ENCODE measurements at regions not wholly inside any gene's neighbourhood (a gene's known extent, or its start where the extent isn't known, plus 50 kb on each side); places are given as distances from the start of the nearest gene placed in this dataset.

DNA sequence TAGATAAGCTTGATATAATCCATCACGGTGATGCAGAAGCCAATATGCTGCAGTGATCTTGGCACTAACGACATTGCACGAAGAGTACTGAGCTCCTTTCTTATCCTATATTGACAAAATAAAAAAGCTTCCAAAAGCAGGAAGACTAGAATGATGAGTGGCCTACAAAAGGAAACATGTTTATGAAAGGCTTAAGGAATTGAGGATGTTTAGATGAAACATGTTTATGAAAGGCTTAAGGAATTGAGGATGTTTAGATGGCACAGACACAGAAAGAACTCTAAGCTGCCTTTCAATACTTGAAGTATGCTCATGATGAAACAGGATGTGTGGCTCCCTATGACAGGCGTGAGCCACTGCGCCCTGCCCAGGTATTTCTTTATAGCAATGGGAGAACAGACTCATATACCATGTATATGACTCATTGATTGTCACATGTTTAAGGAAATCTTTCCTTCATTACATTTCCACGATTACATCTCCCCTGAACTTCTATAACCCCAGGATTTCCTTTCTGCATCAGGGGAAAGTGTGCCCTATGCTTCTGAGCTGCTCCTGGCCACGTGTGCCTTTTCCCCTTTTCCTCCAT, 690.8 kb upstream of the ARGLU1 start:
- Histone ChIP-seq H3K36me3 (ENCODE audit: control insufficient read depth in 2 of 2, extremely low read depth in 1 of 2, insufficient read depth in 2 of 2, low read length in 2 of 2) (no peaks in the 10 kb centered on the region), H3K9me1 (replicated peaks; ENCODE audit: control insufficient read depth, extremely low read depth, insufficient read depth, low read length) (no peaks in the 10 kb centered on the region), H4K20me1 (replicated peaks; ENCODE audit: control insufficient read depth, extremely low read depth, insufficient read depth, low read length) (no peaks in the 10 kb centered on the region), H3K27me3 (ENCODE audit: control insufficient read depth in 2 of 2, insufficient read depth in 2 of 2, low read length in 2 of 2) (no peaks in the 10 kb centered on the region), H3K4me3 (replicated peaks in 1 of 3; ENCODE audit: insufficient read depth in 1 of 3, low read depth in 1 of 3, low read length in 3 of 3) (no peak overlapping the region), H3K9me3 (replicated peaks; ENCODE audit: control insufficient read depth, insufficient read depth, low read length) (no peaks in the 10 kb centered on the region), H3K4me2 (ENCODE audit: insufficient read depth, low read length) (peak overlapping the region; percentile 28), H3K27ac (ENCODE audit: insufficient read depth, low read depth, low read length) (no peak overlapping the region), H2AFZ (ENCODE audit: low read depth, low read length) (peak overlapping the region; percentile 38), H3K4me1 (ENCODE audit: control insufficient read depth, extremely low read depth, insufficient read depth, low read length) (peaks cover 11% of the 10 kb centered on the region), H3K79me2 (ENCODE audit: control insufficient read depth, insufficient read depth, low read length) (no peaks in the 10 kb centered on the region), H3K9ac (replicated peaks; ENCODE audit: extremely low read depth, insufficient read depth, low read length) (no peak overlapping the region)
- TF ChIP-seq FOS (IDR thresholded peaks at IDR 0.05; ENCODE audit: borderline replicate concordance, insufficient read depth, low read length), result peak; percentile 77
- TF ChIP-seq MYC (IDR thresholded peaks at IDR 0.05; ENCODE audit: low read depth, low read length), result peak; percentile 28
- no peak for TF ChIP-seq EZH2 (IDR thresholded peaks at IDR 0.05; ENCODE audit: borderline replicate concordance, low read depth, low read length, severe bottlenecking)
- peak; percentile 53 for TF ChIP-seq JUN (IDR thresholded peaks at IDR 0.05; ENCODE audit: borderline replicate concordance, insufficient read depth, insufficient read length, low read depth)
- TF ChIP-seq, protein P1, sequence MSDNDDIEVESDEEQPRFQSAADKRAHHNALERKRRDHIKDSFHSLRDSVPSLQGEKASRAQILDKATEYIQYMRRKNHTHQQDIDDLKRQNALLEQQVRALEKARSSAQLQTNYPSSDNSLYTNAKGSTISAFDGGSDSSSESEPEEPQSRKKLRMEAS (IDR thresholded peaks at IDR 0.05; ENCODE audit: insufficient read depth, insufficient read length), result no peak
- TF ChIP-seq, protein P2, sequence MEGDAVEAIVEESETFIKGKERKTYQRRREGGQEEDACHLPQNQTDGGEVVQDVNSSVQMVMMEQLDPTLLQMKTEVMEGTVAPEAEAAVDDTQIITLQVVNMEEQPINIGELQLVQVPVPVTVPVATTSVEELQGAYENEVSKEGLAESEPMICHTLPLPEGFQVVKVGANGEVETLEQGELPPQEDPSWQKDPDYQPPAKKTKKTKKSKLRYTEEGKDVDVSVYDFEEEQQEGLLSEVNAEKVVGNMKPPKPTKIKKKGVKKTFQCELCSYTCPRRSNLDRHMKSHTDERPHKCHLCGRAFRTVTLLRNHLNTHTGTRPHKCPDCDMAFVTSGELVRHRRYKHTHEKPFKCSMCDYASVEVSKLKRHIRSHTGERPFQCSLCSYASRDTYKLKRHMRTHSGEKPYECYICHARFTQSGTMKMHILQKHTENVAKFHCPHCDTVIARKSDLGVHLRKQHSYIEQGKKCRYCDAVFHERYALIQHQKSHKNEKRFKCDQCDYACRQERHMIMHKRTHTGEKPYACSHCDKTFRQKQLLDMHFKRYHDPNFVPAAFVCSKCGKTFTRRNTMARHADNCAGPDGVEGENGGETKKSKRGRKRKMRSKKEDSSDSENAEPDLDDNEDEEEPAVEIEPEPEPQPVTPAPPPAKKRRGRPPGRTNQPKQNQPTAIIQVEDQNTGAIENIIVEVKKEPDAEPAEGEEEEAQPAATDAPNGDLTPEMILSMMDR (IDR thresholded peaks at IDR 0.05; ENCODE audit: extremely low read depth in 1 of 2, insufficient read depth in 1 of 2, low read depth in 1 of 2, low read length in 2 of 2), result no peak
- no peak for TF ChIP-seq POLR2A (IDR thresholded peaks at IDR 0.05; ENCODE audit: low read depth, low read length)
- no peak for TF ChIP-seq POLR2AphosphoS5 (IDR thresholded peaks at IDR 0.05; ENCODE audit: insufficient read depth, low read depth, low read length)
- peak; percentile 73 for TF ChIP-seq GATA2 (IDR thresholded peaks at IDR 0.05; ENCODE audit: insufficient read depth, insufficient read length, low read depth, low read length)
- DNase-seq (ENCODE audit: low read depth, low spot score) (peak; percentile 46), FAIRE-seq (no peak)
- ChIA-PET CTCF (interaction anchor here (0.8 to 1.1 kb wide), 2 partner anchors 80 to 391 kb away, joined by 3 read pairs; no protein-coding TSS in a partner anchor), POLR2A (no interaction called here)
- dilution Hi-C loops (cut with MboI; ENCODE audit: extremely low pct_ligation_motif_present, low sequenced_read_pairs) (no loop called here), intact Hi-C loops (cut with micrococcal nuclease) (no loop called here)
- BruUV-seq (replicated peaks), result no TSS peak
